Lower leg skin (tissue), 3 donors: ENCODE measurements at regions not wholly inside any gene's neighbourhood (a gene's known extent, or its start where the extent isn't known, plus 50 kb on each side); places are given as distances from the start of the nearest gene placed in this dataset.

Experiments
- CTCF ChIP-seq, 3 donors: fragments of 450-650 bp; IDR thresholded peaks; one replicate each; pipeline ENCODE4 v1.5.1; 2016; ENCODE audit warnings: antibody characterized with exemption in 3 of 3, mild to moderate bottlenecking in 3 of 3, moderate library complexity in 2 of 3
- POLR2A ChIP-seq, 2 donors: fragments of 450-650 bp; IDR thresholded peaks; one replicate each; pipeline ENCODE4 v1.6.1; 2016 to 2017; ENCODE audit warnings: antibody characterized with exemption in 2 of 2, mild to moderate bottlenecking in 1 of 2, moderate library complexity in 1 of 2

GRCh38 chr13:59340581-59340980 lies 823.1 kb downstream of the DIAPH3 start:
- TF ChIP-seq CTCF (IDR thresholded peaks at IDR 0.05) (no peak), POLR2A (IDR thresholded peaks at IDR 0.05) (no peak)
